Muscle layer of duodenum (tissue), 2 donors: ENCODE measurements at regions not wholly inside any gene's neighbourhood (a gene's known extent, or its start where the extent isn't known, plus 50 kb on each side); places are given as distances from the start of the nearest gene placed in this dataset.

Source experiments
- H3K27ac ChIP-seq: one replicate; pipeline ENCODE4 v1.7.0; 2013; ENCODE audit warnings: mild to moderate bottlenecking, low read length
- H3K27me3 ChIP-seq: one replicate; pipeline ENCODE4 v1.7.0; 2013; ENCODE audit warnings: low read depth, mild to moderate bottlenecking, control low read depth, low read length
- H3K36me3 ChIP-seq, 2 donors: one replicate each; pipeline ENCODE4 v1.7.0; 2013; ENCODE audit warnings: low read length in 2 of 2, control low read depth in 1 of 2, mild to moderate bottlenecking in 1 of 2; ENCODE audit not compliant: insufficient read depth in 2 of 2, control insufficient read depth in 1 of 2
- H3K4me1 ChIP-seq, 2 donors: one replicate each; pipeline ENCODE4 v1.7.0; 2013; ENCODE audit warnings: low read length in 2 of 2, mild to moderate bottlenecking in 2 of 2, control low read depth in 1 of 2, moderate library complexity in 1 of 2; ENCODE audit not compliant: insufficient read depth in 2 of 2, control insufficient read depth in 1 of 2
- H3K4me3 ChIP-seq, 2 donors: one replicate each; pipeline ENCODE4 v1.7.0; 2013; ENCODE audit warnings: low read length in 2 of 2, low read depth in 1 of 2, mild to moderate bottlenecking in 1 of 2
- H3K9me3 ChIP-seq, 2 donors: one replicate each; pipeline ENCODE4 v1.7.0; 2013; ENCODE audit warnings: low read length in 2 of 2, control low read depth in 1 of 2, mild to moderate bottlenecking in 1 of 2; ENCODE audit not compliant: control insufficient read depth in 1 of 2
- donor health status: healthy.

- H3K27me3 ChIP-seq: no peaks in the 10 kb centered on the region
- H3K4me1 ChIP-seq: no peaks in the 10 kb centered on the region
- H3K36me3 ChIP-seq: no peaks in the 10 kb centered on the region
- H3K9me3 ChIP-seq: no peaks in the 10 kb centered on the region
- H3K4me3 ChIP-seq: no peak overlapping the region
- H3K27ac ChIP-seq: no peak overlapping the region
Measured at GRCh38 chr13:54361460-54361859, 1332.8 kb downstream of the OLFM4 start.

GRCh38 chr13:54366728-54367127 is 1338.1 kb downstream of the OLFM4 start:
- H3K9me3 ChIP-seq: no peaks in the 10 kb centered on the region
- no peaks in the 10 kb centered on the region for H3K4me1 ChIP-seq
- H3K27me3 ChIP-seq: no peaks in the 10 kb centered on the region
- no peak overlapping the region for H3K27ac ChIP-seq
- no peak overlapping the region for H3K4me3 ChIP-seq
- H3K36me3 ChIP-seq: no peaks in the 10 kb centered on the region

- no peak overlapping the region for H3K27ac ChIP-seq
- H3K36me3 ChIP-seq: no peaks in the 10 kb centered on the region
Measured at GRCh38 chr13:54367639-54368271, 1339.1 kb downstream of the OLFM4 start.

GRCh38 chr13:54368387-54368786 is 1339.8 kb downstream of the OLFM4 start:
- H3K9me3 ChIP-seq: no peaks in the 10 kb centered on the region
- no peak overlapping the region for H3K4me3 ChIP-seq
- no peaks in the 10 kb centered on the region for H3K27me3 ChIP-seq
- H3K27ac ChIP-seq: no peak overlapping the region
- no peaks in the 10 kb centered on the region for H3K4me1 ChIP-seq
- H3K36me3 ChIP-seq: no peaks in the 10 kb centered on the region

More at GRCh38 chr13:54367639-54368271, 1339.1 kb downstream of the OLFM4 start:
- H3K9me3 ChIP-seq: no peaks in the 10 kb centered on the region
- no peak overlapping the region for H3K4me3 ChIP-seq
- no peaks in the 10 kb centered on the region for H3K27me3 ChIP-seq
- no peaks in the 10 kb centered on the region for H3K4me1 ChIP-seq

DNA sequence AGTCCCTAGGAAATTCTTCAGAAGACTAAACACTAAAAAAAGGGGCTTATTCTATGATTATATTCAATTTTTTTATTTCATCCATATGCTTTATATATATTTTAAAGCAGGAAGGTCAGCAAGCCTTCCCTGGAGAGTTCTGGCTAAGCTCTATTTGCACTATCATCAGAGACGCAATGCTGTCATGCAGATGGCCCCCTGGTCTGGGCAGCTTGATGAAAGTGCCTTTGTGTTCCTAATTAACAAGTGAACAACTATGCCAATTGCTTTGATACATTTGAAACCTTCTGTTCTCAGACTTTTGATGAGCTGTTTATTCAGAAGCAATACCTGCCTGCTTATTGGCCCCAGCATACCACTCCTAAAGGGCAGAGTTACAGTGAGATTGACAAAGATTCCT is 1344.6 kb downstream of the OLFM4 start:
- no peaks in the 10 kb centered on the region for H3K36me3 ChIP-seq
- H3K27me3 ChIP-seq: no peaks in the 10 kb centered on the region
- H3K9me3 ChIP-seq: no peaks in the 10 kb centered on the region
- H3K27ac ChIP-seq: no peak overlapping the region
- no peaks in the 10 kb centered on the region for H3K4me1 ChIP-seq
- no peak overlapping the region for H3K4me3 ChIP-seq

DNA sequence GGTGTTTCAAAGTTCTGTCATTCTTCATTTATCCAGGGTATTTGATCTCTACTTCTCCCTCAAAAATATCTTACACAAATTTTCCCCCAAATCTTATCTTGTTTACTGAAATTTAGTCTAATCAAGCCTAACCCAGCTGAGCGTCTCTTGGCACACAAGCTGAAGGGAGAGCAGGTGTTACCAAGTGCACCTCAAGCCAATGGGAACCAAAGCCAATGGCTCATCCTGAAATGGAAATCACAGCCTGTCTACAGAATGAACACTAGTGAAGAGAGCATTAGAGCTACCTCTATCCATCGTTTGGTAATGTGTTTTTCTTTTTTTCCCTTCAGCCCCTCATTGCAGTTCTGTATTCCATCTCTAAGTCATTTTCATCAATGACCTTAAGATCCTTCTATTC is 1350.8 kb downstream of the OLFM4 start:
- no peaks in the 10 kb centered on the region for H3K36me3 ChIP-seq
- no peaks in the 10 kb centered on the region for H3K27me3 ChIP-seq
- no peaks in the 10 kb centered on the region for H3K9me3 ChIP-seq
- H3K4me1 ChIP-seq: no peaks in the 10 kb centered on the region
- no peak overlapping the region for H3K4me3 ChIP-seq
- H3K27ac ChIP-seq: no peak overlapping the region

GRCh38 chr13:54383604-54384003 is 1355.0 kb downstream of the OLFM4 start:
- no peak overlapping the region for H3K4me3 ChIP-seq
- no peak overlapping the region for H3K27ac ChIP-seq
- no peaks in the 10 kb centered on the region for H3K36me3 ChIP-seq
- no peaks in the 10 kb centered on the region for H3K9me3 ChIP-seq
- no peaks in the 10 kb centered on the region for H3K4me1 ChIP-seq
- H3K27me3 ChIP-seq: no peaks in the 10 kb centered on the region

- Histone ChIP-seq H3K4me3 (no peak overlapping the region), H3K36me3 (no peaks in the 10 kb centered on the region), H3K4me1 (no peaks in the 10 kb centered on the region), H3K27ac (no peak overlapping the region), H3K9me3 (no peaks in the 10 kb centered on the region), H3K27me3 (no peaks in the 10 kb centered on the region)
Measured at GRCh38 chr13:54387625-54388024, 1359.0 kb downstream of the OLFM4 start.

GRCh38 chr13:54390841-54391240 is 1362.2 kb downstream of the OLFM4 start:
- no peaks in the 10 kb centered on the region for H3K27me3 ChIP-seq
- H3K36me3 ChIP-seq: no peaks in the 10 kb centered on the region
- H3K9me3 ChIP-seq: no peaks in the 10 kb centered on the region
- no peak overlapping the region for H3K27ac ChIP-seq
- no peaks in the 10 kb centered on the region for H3K4me1 ChIP-seq
- H3K4me3 ChIP-seq: no peak overlapping the region

GRCh38 chr13:54394085-54394700 is 1365.6 kb downstream of the OLFM4 start:
- Histone ChIP-seq H3K27me3 (no peaks in the 10 kb centered on the region), H3K36me3 (no peaks in the 10 kb centered on the region), H3K4me1 (no peaks in the 10 kb centered on the region), H3K9me3 (no peaks in the 10 kb centered on the region), H3K27ac (no peak overlapping the region), H3K4me3 (no peak overlapping the region)

GRCh38 chr13:54394908-54395307 is 1366.3 kb downstream of the OLFM4 start:
- H3K4me1 ChIP-seq: no peaks in the 10 kb centered on the region
- no peak overlapping the region for H3K4me3 ChIP-seq
- no peak overlapping the region for H3K27ac ChIP-seq
- H3K9me3 ChIP-seq: no peaks in the 10 kb centered on the region
- H3K36me3 ChIP-seq: no peaks in the 10 kb centered on the region
- no peaks in the 10 kb centered on the region for H3K27me3 ChIP-seq

- Histone ChIP-seq H3K4me1 (no peaks in the 10 kb centered on the region), H3K4me3 (no peak overlapping the region), H3K27ac (no peak overlapping the region), H3K36me3 (no peaks in the 10 kb centered on the region), H3K27me3 (no peaks in the 10 kb centered on the region), H3K9me3 (peaks cover 0 to 4% of the 10 kb centered on the region in 2 donors)
Measured at GRCh38 chr13:54402495-54402894, 1373.9 kb downstream of the OLFM4 start.
